Lower leg skin (tissue), 3 donors: ENCODE measurements at regions not wholly inside any gene's neighbourhood (a gene's known extent, or its start where the extent isn't known, plus 50 kb on each side); places are given as distances from the start of the nearest gene placed in this dataset.

Experiments used
- POLR2A ChIP-seq, 2 donors: fragments of 450-650 bp; IDR thresholded peaks; one replicate each; pipeline ENCODE4 v1.6.1; 2016 to 2017; ENCODE audit warnings: antibody characterized with exemption in 2 of 2, mild to moderate bottlenecking in 1 of 2, moderate library complexity in 1 of 2
- TF ChIP-seq, protein P1 (sequence below), 3 donors: fragments of 450-650 bp; IDR thresholded peaks; one replicate each; pipeline ENCODE4 v1.5.1; 2016; ENCODE audit warnings: antibody characterized with exemption in 3 of 3, mild to moderate bottlenecking in 3 of 3, moderate library complexity in 2 of 3

DNA sequence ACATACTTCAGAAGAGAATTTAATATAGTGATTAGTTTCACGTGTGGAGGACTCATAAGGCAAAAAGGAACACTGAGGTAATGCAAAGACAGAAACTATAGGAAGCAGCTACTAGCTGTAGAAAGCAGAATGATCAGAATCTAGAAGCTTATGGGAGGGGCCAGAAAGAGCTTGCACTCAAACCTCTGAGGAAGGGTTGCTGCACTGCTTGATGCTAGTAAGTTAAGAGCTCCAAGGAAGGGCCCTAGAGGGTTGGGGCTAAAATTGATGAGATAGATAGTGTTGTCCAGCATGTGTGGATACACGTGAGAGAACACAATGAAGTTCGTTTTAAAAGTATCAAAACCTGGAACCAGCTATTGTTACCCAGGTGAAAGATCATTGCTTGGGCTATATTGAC, 311.1 kb downstream of the SLC6A15 start:
- TF ChIP-seq, protein P1, sequence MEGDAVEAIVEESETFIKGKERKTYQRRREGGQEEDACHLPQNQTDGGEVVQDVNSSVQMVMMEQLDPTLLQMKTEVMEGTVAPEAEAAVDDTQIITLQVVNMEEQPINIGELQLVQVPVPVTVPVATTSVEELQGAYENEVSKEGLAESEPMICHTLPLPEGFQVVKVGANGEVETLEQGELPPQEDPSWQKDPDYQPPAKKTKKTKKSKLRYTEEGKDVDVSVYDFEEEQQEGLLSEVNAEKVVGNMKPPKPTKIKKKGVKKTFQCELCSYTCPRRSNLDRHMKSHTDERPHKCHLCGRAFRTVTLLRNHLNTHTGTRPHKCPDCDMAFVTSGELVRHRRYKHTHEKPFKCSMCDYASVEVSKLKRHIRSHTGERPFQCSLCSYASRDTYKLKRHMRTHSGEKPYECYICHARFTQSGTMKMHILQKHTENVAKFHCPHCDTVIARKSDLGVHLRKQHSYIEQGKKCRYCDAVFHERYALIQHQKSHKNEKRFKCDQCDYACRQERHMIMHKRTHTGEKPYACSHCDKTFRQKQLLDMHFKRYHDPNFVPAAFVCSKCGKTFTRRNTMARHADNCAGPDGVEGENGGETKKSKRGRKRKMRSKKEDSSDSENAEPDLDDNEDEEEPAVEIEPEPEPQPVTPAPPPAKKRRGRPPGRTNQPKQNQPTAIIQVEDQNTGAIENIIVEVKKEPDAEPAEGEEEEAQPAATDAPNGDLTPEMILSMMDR (IDR thresholded peaks at IDR 0.05) = no peak
- TF ChIP-seq POLR2A (IDR thresholded peaks at IDR 0.05) = no peak
